PC-9 (cell line): ENCODE measurements at regions not wholly inside any gene's neighbourhood (a gene's known extent, or its start where the extent isn't known, plus 50 kb on each side); places are given as distances from the start of the nearest gene placed in this dataset.

Experiments used
- EZH2 ChIP-seq: fragments of 200-600 bp; sonication (generic); IDR thresholded peaks from 2 replicates; pipeline ENCODE4 v1.8.0; 2017; ENCODE audit warnings: antibody characterized with exemption, low read depth
- TF ChIP-seq, protein P1 (sequence below): fragments of 200-600 bp; sonication (generic); conservative IDR thresholded peaks from 2 replicates; pipeline ENCODE4 v1.6.1; 2017; ENCODE audit warnings: mixed run types, antibody characterized with exemption, mild to moderate bottlenecking, moderate library complexity

DNA sequence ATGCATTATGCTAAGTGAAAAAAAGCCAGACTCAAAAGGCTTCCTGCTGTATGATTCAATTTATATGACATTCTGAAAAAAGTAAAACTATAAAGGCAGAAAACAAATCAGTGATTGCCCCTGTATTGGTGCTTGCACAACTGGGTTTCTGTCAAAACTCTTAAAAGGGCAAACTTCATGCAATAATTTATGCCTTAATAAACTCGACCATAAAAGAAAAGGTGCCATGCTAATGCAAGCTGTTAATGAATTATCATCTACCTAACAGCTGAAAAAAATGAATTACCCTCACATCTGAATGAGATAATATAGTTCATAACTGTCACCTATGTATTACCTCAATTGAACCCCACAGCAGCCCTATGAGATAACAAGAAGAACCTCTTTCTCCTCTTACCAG is 120.8 kb upstream of the ATP1A1 start:
- TF ChIP-seq, protein P1, sequence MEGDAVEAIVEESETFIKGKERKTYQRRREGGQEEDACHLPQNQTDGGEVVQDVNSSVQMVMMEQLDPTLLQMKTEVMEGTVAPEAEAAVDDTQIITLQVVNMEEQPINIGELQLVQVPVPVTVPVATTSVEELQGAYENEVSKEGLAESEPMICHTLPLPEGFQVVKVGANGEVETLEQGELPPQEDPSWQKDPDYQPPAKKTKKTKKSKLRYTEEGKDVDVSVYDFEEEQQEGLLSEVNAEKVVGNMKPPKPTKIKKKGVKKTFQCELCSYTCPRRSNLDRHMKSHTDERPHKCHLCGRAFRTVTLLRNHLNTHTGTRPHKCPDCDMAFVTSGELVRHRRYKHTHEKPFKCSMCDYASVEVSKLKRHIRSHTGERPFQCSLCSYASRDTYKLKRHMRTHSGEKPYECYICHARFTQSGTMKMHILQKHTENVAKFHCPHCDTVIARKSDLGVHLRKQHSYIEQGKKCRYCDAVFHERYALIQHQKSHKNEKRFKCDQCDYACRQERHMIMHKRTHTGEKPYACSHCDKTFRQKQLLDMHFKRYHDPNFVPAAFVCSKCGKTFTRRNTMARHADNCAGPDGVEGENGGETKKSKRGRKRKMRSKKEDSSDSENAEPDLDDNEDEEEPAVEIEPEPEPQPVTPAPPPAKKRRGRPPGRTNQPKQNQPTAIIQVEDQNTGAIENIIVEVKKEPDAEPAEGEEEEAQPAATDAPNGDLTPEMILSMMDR: no peak
- TF ChIP-seq EZH2: no peak
